Stimulated activated memory B cell treated with anti-CD40 and anti-IgM and Interleukin-4, amounts not matched to agents 10 μg/mL and 1 μg/mL and 100 μg/mL, for 72 hours (primary cell): ENCODE measurements at regions not wholly inside any gene's neighbourhood (a gene's known extent, or its start where the extent isn't known, plus 50 kb on each side); places are given as distances from the start of the nearest gene placed in this dataset.

ENCODE experiments used
- ATAC-seq: fragments of 150-1000 bp; cut with Tn5 transposase; 2 replicates; pipeline ENCODE4 v1.10.0; 2021
- H3K27ac Mint-ChIP-seq: one replicate; pipeline ENCODE4 v1.8.0; 2022; ENCODE audit warnings: mild to moderate bottlenecking, mixed read lengths
- H3K27me3 Mint-ChIP-seq: one replicate; pipeline ENCODE4 v1.8.0; 2022; ENCODE audit warnings: mixed read lengths
- H3K36me3 Mint-ChIP-seq: one replicate; pipeline ENCODE4 v1.8.0; 2022; ENCODE audit warnings: mixed read lengths
- H3K4me1 Mint-ChIP-seq: one replicate; pipeline ENCODE4 v1.8.0; 2022; ENCODE audit warnings: mixed read lengths
- H3K4me3 Mint-ChIP-seq: one replicate; pipeline ENCODE4 v1.8.0; 2022; ENCODE audit warnings: mild to moderate bottlenecking, moderate library complexity, mixed read lengths
- H3K9me3 Mint-ChIP-seq: one replicate; pipeline ENCODE4 v1.8.0; 2022; ENCODE audit warnings: mixed read lengths

DNA sequence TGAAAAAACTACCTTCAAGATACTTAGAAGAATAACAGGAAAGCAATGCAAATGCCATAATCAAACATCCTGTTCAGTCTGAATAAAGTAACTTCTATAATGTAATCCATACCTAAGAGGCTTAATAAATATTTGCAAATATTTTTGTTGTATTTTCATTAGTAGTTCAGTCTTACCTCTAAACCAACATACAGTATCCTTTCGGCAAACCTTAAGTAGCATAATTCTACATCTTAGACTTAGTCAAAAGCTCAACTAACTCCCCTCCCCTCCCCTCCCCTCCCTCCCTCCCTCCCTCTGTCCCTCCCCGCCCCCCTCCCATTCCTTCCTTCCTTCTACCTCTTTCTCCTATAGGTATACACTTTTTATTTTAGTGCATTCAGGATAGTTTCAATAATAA, 1373.2 kb downstream of the SUCLG1 start:
- Mint-ChIP-seq H3K27me3 (no peaks in the 10 kb centered on the region), H3K36me3 (no peaks in the 10 kb centered on the region), H3K4me1 (no peaks in the 10 kb centered on the region), H3K9me3 (peaks cover 2% of the 10 kb centered on the region), H3K4me3 (no peak overlapping the region), H3K27ac (no peak overlapping the region)
- no peak for ATAC-seq

DNA sequence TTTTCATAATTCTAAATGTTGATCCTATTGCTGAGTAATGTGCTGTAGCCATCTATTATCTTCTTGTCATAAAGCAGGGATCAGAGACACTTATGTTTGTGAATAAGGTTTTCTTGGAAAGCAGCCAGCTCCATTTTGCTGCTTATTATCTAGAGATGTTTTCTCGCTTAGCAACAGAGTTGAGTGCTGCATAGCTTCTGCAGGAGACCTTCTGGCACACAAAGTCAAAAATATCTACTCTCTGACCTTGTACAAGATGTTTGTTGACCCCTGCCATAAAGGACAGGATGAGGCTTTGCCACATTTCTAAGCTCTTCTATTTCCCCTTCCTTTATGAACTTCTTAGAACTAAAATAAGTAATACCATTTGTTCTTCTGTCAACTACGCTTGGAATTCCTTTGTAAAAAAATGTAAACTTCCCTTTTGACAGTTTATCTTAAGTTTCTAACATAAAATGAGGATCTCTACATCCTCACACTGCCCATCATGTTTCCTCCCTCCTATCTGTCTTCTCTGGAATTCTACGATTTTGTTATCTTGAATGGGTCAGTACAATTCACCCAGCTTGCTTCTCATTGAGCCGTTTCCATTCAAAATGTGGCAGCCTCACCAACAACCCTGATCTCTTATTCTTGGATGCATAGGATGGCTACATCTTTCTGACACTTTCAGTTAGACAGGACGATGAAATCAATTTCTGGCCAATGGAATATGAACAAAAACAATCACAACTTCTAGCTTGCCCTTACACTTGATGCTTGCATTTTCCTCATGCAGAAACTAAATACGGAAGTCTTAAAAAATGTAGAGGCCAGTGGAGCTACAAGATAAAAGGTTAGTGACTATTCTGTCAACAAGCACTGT, 1377.0 kb downstream of the SUCLG1 start:
- Mint-ChIP-seq H3K9me3 (no peaks in the 10 kb centered on the region), H3K4me1 (no peaks in the 10 kb centered on the region), H3K4me3 (no peak overlapping the region), H3K36me3 (no peaks in the 10 kb centered on the region), H3K27ac (no peak overlapping the region), H3K27me3 (no peaks in the 10 kb centered on the region)
- no peak for ATAC-seq

DNA sequence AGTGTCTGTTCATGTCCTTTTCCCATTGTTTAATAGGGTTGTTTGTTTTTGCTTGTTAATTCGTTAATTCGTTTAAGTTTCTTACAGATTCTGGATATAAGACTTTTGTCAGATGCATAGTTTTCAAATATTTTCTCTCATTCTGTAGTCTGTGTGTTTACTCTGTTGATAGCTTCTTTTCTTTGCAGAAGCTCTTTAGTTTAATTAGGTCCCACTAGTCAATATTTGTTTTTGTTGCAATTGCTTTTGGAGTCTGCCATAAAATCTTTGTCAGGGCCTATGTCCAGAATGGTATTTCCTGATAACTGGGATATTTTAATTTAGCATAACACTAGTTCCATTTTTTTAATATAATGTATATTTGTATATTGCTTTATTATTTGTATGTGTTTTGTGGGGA, 1380.1 kb downstream of the SUCLG1 start:
- Mint-ChIP-seq H3K9me3 (peaks cover 4% of the 10 kb centered on the region), H3K27me3 (no peaks in the 10 kb centered on the region), H3K4me3 (no peak overlapping the region), H3K36me3 (no peaks in the 10 kb centered on the region), H3K4me1 (no peaks in the 10 kb centered on the region), H3K27ac (no peak overlapping the region)
- ATAC-seq, result no peak

DNA sequence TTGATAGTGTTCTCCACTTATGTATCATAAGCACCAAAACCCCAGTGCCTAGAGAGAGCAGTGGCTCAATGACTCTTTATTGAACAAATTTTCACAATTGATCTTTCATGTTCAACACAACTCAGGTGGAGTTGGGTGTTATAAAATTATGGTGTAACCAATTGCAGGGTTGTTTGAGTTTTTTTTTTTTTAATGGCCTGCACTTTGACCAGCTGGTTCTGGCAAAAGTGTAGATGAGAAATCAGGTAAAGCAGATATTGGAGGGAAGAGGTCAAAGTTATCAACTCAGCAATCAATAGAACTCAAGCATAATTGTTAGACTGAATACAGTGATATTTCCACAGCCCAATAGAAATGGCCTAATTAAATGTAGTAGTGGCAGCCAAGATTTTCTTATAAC, 1386.3 kb downstream of the SUCLG1 start:
- no peak overlapping the region for H3K4me3 Mint-ChIP-seq
- peaks cover 9% of the 10 kb centered on the region for H3K9me3 Mint-ChIP-seq
- no peaks in the 10 kb centered on the region for H3K27me3 Mint-ChIP-seq
- ATAC-seq, result no peak
- H3K4me1 Mint-ChIP-seq, result no peaks in the 10 kb centered on the region
- no peak overlapping the region for H3K27ac Mint-ChIP-seq
- no peaks in the 10 kb centered on the region for H3K36me3 Mint-ChIP-seq

GRCh38 chr2:83071914-83072313, 1387.2 kb downstream of the SUCLG1 start:
- Mint-ChIP-seq H3K4me1 (no peaks in the 10 kb centered on the region), H3K4me3 (no peak overlapping the region), H3K27me3 (no peaks in the 10 kb centered on the region), H3K27ac (no peak overlapping the region), H3K9me3 (peaks cover 9% of the 10 kb centered on the region), H3K36me3 (no peaks in the 10 kb centered on the region)
- no peak for ATAC-seq

DNA sequence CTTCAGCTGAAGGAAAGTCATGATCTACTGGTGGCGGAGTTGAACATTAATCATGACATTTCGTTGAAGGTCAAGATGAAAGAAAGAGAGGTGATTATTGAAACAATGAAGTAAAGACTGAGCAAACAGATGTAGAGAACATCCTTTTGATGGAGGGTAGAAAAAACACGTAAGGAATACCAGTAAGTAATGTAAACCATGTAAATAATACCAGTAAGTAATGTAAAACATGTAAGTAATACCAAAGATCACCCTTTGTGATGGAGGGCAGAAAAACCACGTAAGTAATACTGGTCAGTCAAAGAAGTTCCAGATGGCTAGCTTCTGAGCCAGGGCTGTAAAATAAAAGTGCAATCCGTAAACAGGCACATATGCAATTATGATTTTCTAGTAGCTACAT, 1387.7 kb downstream of the SUCLG1 start:
- Mint-ChIP-seq H3K4me3 (no peak overlapping the region), H3K4me1 (no peaks in the 10 kb centered on the region), H3K9me3 (peaks cover 9% of the 10 kb centered on the region), H3K27me3 (no peaks in the 10 kb centered on the region), H3K27ac (no peak overlapping the region), H3K36me3 (no peaks in the 10 kb centered on the region)
- ATAC-seq, result no peak

GRCh38 chr2:83069724-83070123, 1389.4 kb downstream of the SUCLG1 start:
- H3K27me3 Mint-ChIP-seq, result no peaks in the 10 kb centered on the region
- peaks cover 5% of the 10 kb centered on the region for H3K9me3 Mint-ChIP-seq
- H3K36me3 Mint-ChIP-seq, result no peaks in the 10 kb centered on the region
- no peaks in the 10 kb centered on the region for H3K4me1 Mint-ChIP-seq
- no peak for ATAC-seq
- H3K4me3 Mint-ChIP-seq, result no peak overlapping the region
- H3K27ac Mint-ChIP-seq, result no peak overlapping the region

DNA sequence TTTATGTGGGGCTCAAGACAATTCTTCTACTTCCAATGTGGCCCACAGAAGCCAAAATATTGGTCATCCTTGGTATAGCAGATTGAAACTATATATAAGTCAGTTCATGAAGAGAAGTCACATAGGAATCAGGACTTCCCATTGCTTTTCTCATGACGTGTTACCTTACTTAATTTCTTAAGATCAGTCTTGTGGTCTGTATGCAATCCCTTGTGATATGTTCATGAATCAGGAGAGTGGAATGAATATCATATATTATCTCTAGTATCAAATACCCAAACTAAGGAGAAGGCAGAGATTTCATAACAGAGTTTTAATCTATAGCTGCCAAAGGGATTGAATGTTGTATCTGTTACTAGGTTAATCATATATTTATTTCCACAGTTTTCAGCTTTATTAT, 1390.4 kb downstream of the SUCLG1 start:
- Mint-ChIP-seq H3K4me1 (no peaks in the 10 kb centered on the region), H3K36me3 (no peaks in the 10 kb centered on the region), H3K4me3 (no peak overlapping the region), H3K9me3 (peaks cover 5% of the 10 kb centered on the region), H3K27ac (no peak overlapping the region), H3K27me3 (no peaks in the 10 kb centered on the region)
- no peak for ATAC-seq

GRCh38 chr2:83067947-83068346, 1391.1 kb downstream of the SUCLG1 start:
- Mint-ChIP-seq H3K9me3 (peaks cover 5% of the 10 kb centered on the region), H3K4me1 (no peaks in the 10 kb centered on the region), H3K4me3 (no peak overlapping the region), H3K27me3 (no peaks in the 10 kb centered on the region), H3K36me3 (no peaks in the 10 kb centered on the region), H3K27ac (no peak overlapping the region)
- ATAC-seq, result no peak

GRCh38 chr2:83063933-83064332, 1395.1 kb downstream of the SUCLG1 start:
- no peak for ATAC-seq

DNA sequence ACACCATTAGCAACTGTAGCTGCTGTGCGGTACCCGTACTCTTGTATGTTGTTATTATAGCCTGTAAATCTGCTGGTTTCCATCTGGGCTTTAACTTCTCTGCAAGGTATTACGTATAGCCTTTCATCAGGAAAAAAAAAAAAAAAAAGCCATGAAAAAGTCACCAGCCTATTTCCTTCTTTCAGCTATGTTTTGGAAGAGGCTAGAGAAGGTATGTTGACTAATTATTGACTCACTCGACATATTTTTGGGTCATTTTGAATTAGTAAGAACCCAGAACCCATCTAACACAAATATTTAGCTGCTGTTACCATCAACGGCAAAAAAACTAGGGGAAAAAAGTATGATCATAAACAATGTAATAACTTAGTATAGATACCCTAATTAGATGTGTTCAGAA, 1395.6 kb downstream of the SUCLG1 start:
- no peak for ATAC-seq
- no peak overlapping the region for H3K4me3 Mint-ChIP-seq
- peaks cover 4% of the 10 kb centered on the region for H3K9me3 Mint-ChIP-seq
- H3K27ac Mint-ChIP-seq, result no peak overlapping the region
- no peaks in the 10 kb centered on the region for H3K27me3 Mint-ChIP-seq
- no peaks in the 10 kb centered on the region for H3K36me3 Mint-ChIP-seq
- H3K4me1 Mint-ChIP-seq, result no peaks in the 10 kb centered on the region

More at GRCh38 chr2:83063933-83064332, 1395.1 kb downstream of the SUCLG1 start:
- Mint-ChIP-seq H3K9me3 (peaks cover 2% of the 10 kb centered on the region), H3K27me3 (no peaks in the 10 kb centered on the region), H3K4me3 (no peak overlapping the region), H3K27ac (no peak overlapping the region), H3K4me1 (no peaks in the 10 kb centered on the region), H3K36me3 (no peaks in the 10 kb centered on the region)

- Mint-ChIP-seq H3K27ac (no peak overlapping the region), H3K9me3 (peaks cover 3% of the 10 kb centered on the region), H3K4me3 (no peak overlapping the region), H3K36me3 (no peaks in the 10 kb centered on the region), H3K27me3 (no peaks in the 10 kb centered on the region), H3K4me1 (no peaks in the 10 kb centered on the region)
- no peak for ATAC-seq
Observed at GRCh38 chr2:83058683-83059082, 1400.4 kb downstream of the SUCLG1 start.

DNA sequence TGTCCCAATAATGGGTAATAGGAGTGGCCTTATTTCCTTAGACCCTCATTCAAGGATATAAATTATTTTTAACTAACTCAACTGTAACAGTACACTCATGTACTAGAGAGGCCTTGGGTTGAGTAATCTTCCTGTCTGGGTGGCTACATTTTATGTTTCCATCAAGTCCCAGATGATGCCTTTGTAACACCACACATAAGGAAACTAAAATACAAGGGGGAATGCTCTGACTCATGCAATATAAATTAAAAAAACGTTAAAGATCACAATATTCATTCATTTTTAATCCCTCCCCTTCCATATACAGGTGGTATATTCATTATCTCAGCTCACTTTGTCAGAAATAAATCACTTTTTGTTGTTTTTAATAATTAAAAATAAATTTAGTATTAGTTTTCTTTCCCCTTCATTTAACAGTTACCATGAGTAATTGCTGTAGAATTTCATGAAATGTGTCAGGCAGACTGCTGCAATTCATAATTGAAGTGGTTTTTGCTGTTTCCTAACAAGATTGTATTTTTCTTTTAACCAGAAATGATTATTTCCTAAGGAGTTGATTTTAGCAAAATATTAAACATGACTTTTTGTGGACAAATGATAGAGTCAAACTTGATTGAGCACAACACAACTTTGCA, 1403.6 kb downstream of the SUCLG1 start:
- H3K4me3 Mint-ChIP-seq, result no peak overlapping the region
- H3K27me3 Mint-ChIP-seq, result no peaks in the 10 kb centered on the region
- H3K9me3 Mint-ChIP-seq, result peaks cover 9% of the 10 kb centered on the region
- H3K27ac Mint-ChIP-seq, result no peak overlapping the region
- no peaks in the 10 kb centered on the region for H3K36me3 Mint-ChIP-seq
- ATAC-seq, result no peak
- H3K4me1 Mint-ChIP-seq, result no peaks in the 10 kb centered on the region

DNA sequence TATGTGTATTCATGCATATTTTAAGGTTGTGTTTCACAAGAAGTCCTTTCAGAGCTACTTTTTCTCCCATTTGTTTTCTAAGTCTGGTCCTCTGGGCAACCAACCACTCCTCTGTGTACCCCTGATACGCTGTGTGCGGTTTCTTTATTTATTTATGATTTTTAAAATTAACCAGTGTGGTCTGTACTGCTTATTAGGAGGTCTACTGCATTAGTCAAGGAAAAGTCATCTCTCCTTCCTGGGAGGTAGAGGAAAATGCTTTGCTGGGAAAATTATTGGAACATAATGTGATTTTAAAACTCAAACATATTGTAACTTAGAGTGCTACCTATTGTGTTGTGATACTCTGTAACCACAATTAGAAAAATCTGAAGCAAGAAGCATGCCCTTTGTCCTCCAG, 1404.3 kb downstream of the SUCLG1 start:
- Mint-ChIP-seq H3K27ac (no peak overlapping the region), H3K9me3 (peaks cover 9% of the 10 kb centered on the region), H3K4me1 (no peaks in the 10 kb centered on the region), H3K4me3 (no peak overlapping the region), H3K36me3 (no peaks in the 10 kb centered on the region), H3K27me3 (no peaks in the 10 kb centered on the region)
- ATAC-seq, result no peak

DNA sequence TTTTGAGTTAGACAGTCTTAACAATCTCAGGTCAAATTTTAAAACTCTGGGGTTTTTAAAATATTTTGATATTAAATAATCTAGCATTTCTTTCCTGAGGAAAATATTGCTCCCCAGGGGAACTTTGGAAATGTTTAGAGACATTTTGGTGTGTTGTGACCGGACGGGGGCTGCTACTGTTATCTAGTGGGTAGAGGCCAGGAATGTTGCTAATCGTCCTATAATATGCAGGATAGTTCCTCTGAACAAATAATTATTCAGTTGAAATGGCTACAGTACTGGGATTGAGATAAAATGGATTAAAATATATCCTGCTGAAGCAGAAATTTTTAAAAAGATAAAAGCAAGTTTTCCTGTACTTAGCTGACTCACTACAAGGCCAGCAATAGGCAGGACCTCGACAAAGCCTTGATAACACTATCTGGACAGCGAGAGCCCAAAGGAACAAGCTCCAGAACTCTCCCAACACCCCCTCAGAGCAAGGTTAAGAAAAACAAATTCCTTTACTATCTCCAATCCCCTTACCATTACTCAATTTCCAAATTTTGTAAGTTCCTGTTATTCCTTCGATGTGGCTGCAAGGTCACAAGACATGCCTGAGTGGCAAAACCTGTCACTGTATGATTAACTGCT, 1407.4 kb downstream of the SUCLG1 start:
- no peak for ATAC-seq
- Mint-ChIP-seq H3K4me3 (no peak overlapping the region), H3K27ac (no peak overlapping the region)

DNA sequence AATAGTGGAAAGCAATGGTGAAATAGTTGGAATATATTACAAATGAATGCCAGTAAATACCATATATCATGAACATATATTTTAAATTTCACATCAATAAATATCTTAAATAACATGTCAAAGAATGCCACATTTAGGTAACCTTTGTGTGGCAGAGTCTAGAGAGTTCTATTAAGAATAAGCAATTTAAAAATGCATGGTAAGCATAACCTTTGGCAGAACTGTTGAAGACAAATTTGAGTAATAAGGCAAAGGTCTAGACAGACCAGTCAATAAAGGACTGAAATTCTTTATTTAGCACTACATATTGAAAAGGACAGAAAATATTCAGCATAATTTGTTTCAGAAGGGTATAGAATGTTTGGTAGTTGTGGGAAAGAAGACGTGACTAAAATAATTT, 1417.0 kb downstream of the SUCLG1 start:
- no peak overlapping the region for H3K4me3 Mint-ChIP-seq
- no peaks in the 10 kb centered on the region for H3K4me1 Mint-ChIP-seq
- H3K36me3 Mint-ChIP-seq, result no peaks in the 10 kb centered on the region
- no peak overlapping the region for H3K27ac Mint-ChIP-seq
- H3K9me3 Mint-ChIP-seq, result peaks cover 6% of the 10 kb centered on the region
- ATAC-seq, result no peak
- H3K27me3 Mint-ChIP-seq, result no peaks in the 10 kb centered on the region

More for the DNA sequence above, 1407.4 kb downstream of the SUCLG1 start:
- H3K27me3 Mint-ChIP-seq, result no peaks in the 10 kb centered on the region
- no peaks in the 10 kb centered on the region for H3K4me1 Mint-ChIP-seq
- H3K9me3 Mint-ChIP-seq, result peaks cover 7% of the 10 kb centered on the region
- H3K36me3 Mint-ChIP-seq, result no peaks in the 10 kb centered on the region
